Gastroesophageal sphincter (tissue), 4 donors: ENCODE measurements at regions not wholly inside any gene's neighbourhood (a gene's known extent, or its start where the extent isn't known, plus 50 kb on each side); places are given as distances from the start of the nearest gene placed in this dataset.

Experiments
- ATAC-seq: fragments of 150-250 bp; one replicate; pipeline ENCODE4 v1.9.1; 2016; ENCODE audit warnings: mild to moderate bottlenecking, moderate library complexity
- H3K27ac ChIP-seq, 4 donors: fragments of 200-600 bp; sonication (generic) in 3 of 4; 1 replicate in 3 of 4; 2 replicates in 1 of 4; pipeline ENCODE4 v1.5.1; 2016 to 2019
- H3K27me3 ChIP-seq: fragments of 200-600 bp; sonication (generic); one replicate; pipeline ENCODE4 v1.5.1; 2019
- H3K36me3 ChIP-seq, 2 donors: fragments of 200-600 bp; sonication (generic); one replicate each; pipeline ENCODE4 v1.5.1; 2019; ENCODE audit warnings: control low read depth in 1 of 2
- H3K4me1 ChIP-seq, 3 donors: fragments of 200-600 bp; sonication (generic); 1 replicate in 2 of 3; 2 replicates in 1 of 3; pipeline ENCODE4 v1.5.1; 2016 to 2019; ENCODE audit warnings: control low read depth in 2 of 3
- H3K4me3 ChIP-seq, 2 donors: fragments of 200-600 bp; sonication (generic); one replicate each; pipeline ENCODE4 v1.5.1; 2019; ENCODE audit warnings: mild to moderate bottlenecking in 1 of 2, moderate library complexity in 1 of 2
- H3K9me3 ChIP-seq, 3 donors: fragments of 200-600 bp; sonication (generic); one replicate each; pipeline ENCODE4 v1.5.1; 2017 to 2019; ENCODE audit warnings: control low read depth in 2 of 3
- CTCF ChIP-seq, 4 experiments: fragments of 200-600 bp in 2 of 4; fragments of 450-650 bp in 2 of 4; sonication (generic) in 1 of 4; IDR thresholded peaks; one replicate each; pipeline ENCODE4 v1.5.1; 2017 to 2019; ENCODE audit warnings: antibody characterized with exemption in 4 of 4, mild to moderate bottlenecking in 2 of 4, moderate library complexity in 2 of 4
- EP300 ChIP-seq: sonication (generic); formaldehyde crosslinking; IDR thresholded peaks from one replicate; pipeline ENCODE4 v1.6.1; 2017; ENCODE audit warnings: antibody characterized with exemption, mild to moderate bottlenecking
- POLR2A ChIP-seq, 2 donors: fragments of 450-650 bp; IDR thresholded peaks; one replicate each; pipeline ENCODE4 v1.6.1; 2017; ENCODE audit warnings: antibody characterized with exemption in 2 of 2, mild to moderate bottlenecking in 2 of 2, moderate library complexity in 1 of 2
- POLR2AphosphoS5 ChIP-seq: sonication (generic); formaldehyde crosslinking; IDR thresholded peaks from one replicate; pipeline ENCODE4 v1.6.1; 2017; ENCODE audit warnings: antibody characterized with exemption
- WGBS, 2 donors: methylation state at CpG; one replicate each; pipeline ENCODE4 v1.1.5; 2018; ENCODE audit warnings: low coverage in 1 of 2; 5-methylcytosine and 5-hydroxymethylcytosine counted together

- TF ChIP-seq POLR2AphosphoS5 (no peak), CTCF (IDR thresholded peaks at IDR 0.05) (no peak), EP300 (no peak), POLR2A (IDR thresholded peaks at IDR 0.05) (no peak)
- H3K27me3 ChIP-seq, result peaks cover 19% of the 10 kb centered on the region
- 70 to 81% methylated on average over 5 to 6 of the region's 7 CpGs for WGBS, 2 donors
- no peaks in the 10 kb centered on the region for H3K4me1 ChIP-seq
- no peak overlapping the region for H3K27ac ChIP-seq
- H3K36me3 ChIP-seq, result no peaks in the 10 kb centered on the region
- H3K4me3 ChIP-seq, result no peak overlapping the region
- no peak for ATAC-seq
- no peaks in the 10 kb centered on the region for H3K9me3 ChIP-seq
These were observed 415.5 kb downstream of the GLRX3 start for GRCh38 chr10:130551676-130552075.

- 29% methylated on average over 4 of the region's 7 CpGs; no CpG with 5 or more reads in 1 of the 2 donors for WGBS, 2 donors
These were observed 417.6 kb downstream of the GLRX3 start for GRCh38 chr10:130553826-130554225.

GRCh38 chr10:130554701-130555410 lies 418.7 kb downstream of the GLRX3 start:
- Histone ChIP-seq H3K9me3 (no peaks in the 10 kb centered on the region), H3K4me3 (no peak overlapping the region), H3K27ac (no peak overlapping the region), H3K36me3 (no peaks in the 10 kb centered on the region), H3K4me1 (no peaks in the 10 kb centered on the region), H3K27me3 (no peaks in the 10 kb centered on the region)
- ATAC-seq, result no peak
- 76 to 82% methylated on average over 5 to 9 of the region's 14 CpGs for WGBS, 2 donors
- no peak for TF ChIP-seq CTCF (IDR thresholded peaks at IDR 0.05)

More at GRCh38 chr10:130553826-130554225, 417.6 kb downstream of the GLRX3 start:
- H3K27ac ChIP-seq, result no peak overlapping the region
- peaks cover 4% of the 10 kb centered on the region for H3K27me3 ChIP-seq
- no peak overlapping the region for H3K4me3 ChIP-seq
- no peak for TF ChIP-seq POLR2AphosphoS5
- H3K36me3 ChIP-seq, result no peaks in the 10 kb centered on the region
- H3K9me3 ChIP-seq, result no peaks in the 10 kb centered on the region
- ATAC-seq, result no peak
- no peaks in the 10 kb centered on the region for H3K4me1 ChIP-seq

GRCh38 chr10:130555411-130555750 lies 419.2 kb downstream of the GLRX3 start:
- no peaks in the 10 kb centered on the region for H3K4me1 ChIP-seq
- 42 to 71% methylated on average over 4 to 7 of the region's 7 CpGs for WGBS, 2 donors
- no peaks in the 10 kb centered on the region for H3K36me3 ChIP-seq
- H3K27ac ChIP-seq, result no peak overlapping the region
- no peak for ATAC-seq
- no peak overlapping the region for H3K4me3 ChIP-seq
- peaks cover 3% of the 10 kb centered on the region for H3K27me3 ChIP-seq
- no peak for TF ChIP-seq CTCF (IDR thresholded peaks at IDR 0.05)
- TF ChIP-seq POLR2AphosphoS5, result no peak
- TF ChIP-seq EP300, result no peak
- TF ChIP-seq POLR2A (IDR thresholded peaks at IDR 0.05), result no peak
- no peaks in the 10 kb centered on the region for H3K9me3 ChIP-seq

GRCh38 chr10:130557181-130557845 lies 421.1 kb downstream of the GLRX3 start:
- Histone ChIP-seq H3K27ac (no peak overlapping the region), H3K27me3 (peaks cover 18% of the 10 kb centered on the region), H3K9me3 (no peaks in the 10 kb centered on the region), H3K4me3 (no peak overlapping the region), H3K36me3 (no peaks in the 10 kb centered on the region), H3K4me1 (no peaks in the 10 kb centered on the region)
- TF ChIP-seq EP300, result no peak
- no peak for TF ChIP-seq POLR2AphosphoS5
- TF ChIP-seq POLR2A (IDR thresholded peaks at IDR 0.05), result no peak
- no peak for TF ChIP-seq CTCF (IDR thresholded peaks at IDR 0.05)
- no peak for ATAC-seq
- WGBS, 2 donors, result 54 to 60% methylated on average over 4 to 6 of the region's 8 CpGs
